H1 (cell line): ENCODE measurements at regions not wholly inside any gene's neighbourhood (a gene's known extent, or its start where the extent isn't known, plus 50 kb on each side); places are given as distances from the start of the nearest gene placed in this dataset.

Experiments used
- CTCF ChIA-PET: fragments of 300-600 bp; sonication (Branson Sonifier 250); formaldehyde crosslinking; loops from one replicate; lab custom pipeline; 2021; ENCODE audit not compliant: partially characterized antibody; lab: Charles Lee
- POLR2A ChIA-PET: fragments of 300-600 bp; sonication (Branson Sonifier 250); formaldehyde crosslinking; loops from one replicate; lab custom pipeline; 2021; ENCODE audit warnings: inconsistent platforms; ENCODE audit not compliant: partially characterized antibody; lab: Charles Lee
- DNase-seq, 2 experiments: peaks; one replicate each; pipeline versions ENCODE4 v3.0.0 to v3.0.0-alpha.2; 2010 to 2022; ENCODE audit warnings: low spot score in 2 of 2, low read depth in 1 of 2, mixed read lengths in 1 of 2
- FAIRE-seq: peaks from 2 replicates; lab custom pipeline; 2011; peaks lifted over from hg19 to GRCh38; lab: Jason Lieb, UNC
- H2AFZ ChIP-seq: 2 replicates; pipeline ENCODE4 v1.8.1; 2012; ENCODE audit warnings: low read length, inconsistent platforms
- H2AK5ac ChIP-seq: 2 replicates; pipeline ENCODE4 v1.6.1; 2013; ENCODE audit warnings: low read depth, low read length
- H2BK120ac ChIP-seq: replicated peaks from 2 replicates; pipeline ENCODE3; 2013; ENCODE audit warnings: low read depth, low read length, inconsistent platforms
- H2BK12ac ChIP-seq: 2 replicates; pipeline ENCODE4 v1.6.1; 2013; ENCODE audit warnings: low read depth, low read length
- H2BK15ac ChIP-seq: 2 replicates; pipeline ENCODE4 v1.6.1; 2013; ENCODE audit warnings: low read length
- H2BK20ac ChIP-seq: 2 replicates; pipeline ENCODE4 v1.6.1; 2013; ENCODE audit warnings: low read length
- H2BK5ac ChIP-seq: 2 replicates; pipeline ENCODE4 v1.6.1; 2013; ENCODE audit warnings: low read depth, low read length
- H3K14ac ChIP-seq: 2 replicates; pipeline ENCODE4 v1.6.1; 2013; ENCODE audit warnings: inconsistent platforms; ENCODE audit not compliant: insufficient read length
- H3K18ac ChIP-seq: 2 replicates; pipeline ENCODE4 v1.6.1; 2013; ENCODE audit warnings: low read length; ENCODE audit errors: extremely low read depth
- H3K23ac ChIP-seq: 2 replicates; pipeline ENCODE4 v1.6.1; 2013; ENCODE audit warnings: inconsistent platforms; ENCODE audit not compliant: insufficient read length
- H3K23me2 ChIP-seq: 2 replicates; pipeline ENCODE4 v1.6.1; 2013; ENCODE audit warnings: low read depth, low read length
- H3K27ac ChIP-seq: 2 replicates; pipeline ENCODE4 v1.6.1; 2011; ENCODE audit warnings: low read depth, low read length, inconsistent platforms
- H3K27me3 ChIP-seq, 4 experiments: replicated peaks in 1 of 4; 1 replicate in 1 of 4; 2 replicates in 3 of 4; pipeline versions ENCODE4 v1.6.1 to v1.8.1; 2011 to 2013; ENCODE audit warnings: low read length in 3 of 4, mild to moderate bottlenecking in 3 of 4, inconsistent platforms in 2 of 4, mixed read lengths in 2 of 4, moderate library complexity in 1 of 4; ENCODE audit not compliant: control insufficient read depth in 3 of 4, insufficient read depth in 3 of 4; ENCODE audit errors: extremely low read depth in 1 of 4
- H3K36me3 ChIP-seq, 4 experiments: 2 replicates each; pipeline versions ENCODE4 v1.6.1 to v1.8.1; 2011 to 2013; ENCODE audit warnings: mild to moderate bottlenecking in 4 of 4, low read length in 3 of 4, moderate library complexity in 2 of 4, control low read depth in 1 of 4, inconsistent platforms in 1 of 4; ENCODE audit not compliant: insufficient read depth in 4 of 4, control insufficient read depth in 2 of 4
- H3K4ac ChIP-seq: replicated peaks from 2 replicates; pipeline ENCODE3; 2013; ENCODE audit warnings: low read length, low read depth, mixed read lengths, inconsistent platforms; ENCODE audit not compliant: insufficient read length
- H3K4me1 ChIP-seq, 4 experiments: replicated peaks in 1 of 4; 1 replicate in 1 of 4; 2 replicates in 3 of 4; pipeline versions ENCODE4 v1.6.1 to v1.8.1; 2011 to 2013; ENCODE audit warnings: low read length in 3 of 4, inconsistent platforms in 2 of 4, mixed read lengths in 1 of 4; ENCODE audit not compliant: insufficient read depth in 4 of 4, control insufficient read depth in 3 of 4
- H3K4me2 ChIP-seq, 2 experiments: 2 replicates each; pipeline versions ENCODE4 v1.6.1 to v1.8.1; 2011 to 2013; ENCODE audit warnings: low read depth in 2 of 2, low read length in 2 of 2, control low read depth in 1 of 2, inconsistent platforms in 1 of 2, mild to moderate bottlenecking in 1 of 2; ENCODE audit not compliant: insufficient read depth in 1 of 2
- H3K4me3 ChIP-seq, 4 experiments: fragments of 200-600, 300-600 bp in 1 of 4; sonication (generic), shearing (Covaris generic), sonication (Bioruptor Twin) in 1 of 4; 2 replicates each; pipeline versions ENCODE4 v1.5.1 to v1.8.1; 2011 to 2016; ENCODE audit warnings: low read length in 4 of 4, low read depth in 3 of 4, control low read depth in 2 of 4, inconsistent platforms in 2 of 4, mild to moderate bottlenecking in 2 of 4, mixed read lengths in 1 of 4, moderate library complexity in 1 of 4; ENCODE audit not compliant: insufficient read depth in 2 of 4; ENCODE audit errors: extremely low read depth in 1 of 4
- H3K56ac ChIP-seq: replicated peaks from 2 replicates; pipeline ENCODE3; 2013; ENCODE audit warnings: low read depth, mild to moderate bottlenecking, mixed read lengths, low read length, inconsistent platforms; ENCODE audit not compliant: insufficient read length
- H3K79me1 ChIP-seq: 2 replicates; pipeline ENCODE4 v1.6.1; 2013; ENCODE audit warnings: low read depth, low read length, control low read depth
- H3K79me2 ChIP-seq, 2 experiments: 2 replicates each; pipeline versions ENCODE4 v1.6.1 to v1.8.1; 2012 to 2013; ENCODE audit warnings: low read length in 2 of 2, mild to moderate bottlenecking in 2 of 2, inconsistent platforms in 1 of 2; ENCODE audit not compliant: insufficient read depth in 2 of 2, control insufficient read depth in 1 of 2
- H3K9ac ChIP-seq, 4 experiments: replicated peaks in 1 of 4; 1 replicate in 1 of 4; 2 replicates in 3 of 4; pipeline versions ENCODE4 v1.6.1 to v1.8.1; 2011 to 2013; ENCODE audit warnings: low read depth in 3 of 4, low read length in 3 of 4, control low read depth in 2 of 4, mild to moderate bottlenecking in 2 of 4, moderate library complexity in 2 of 4, inconsistent platforms in 1 of 4; ENCODE audit errors: extremely low read depth in 1 of 4
- H3K9me3 ChIP-seq, 2 experiments: 2 replicates each; pipeline versions ENCODE4 v1.6.1 to v1.8.1; 2012 to 2013; ENCODE audit warnings: mild to moderate bottlenecking in 2 of 2, moderate library complexity in 2 of 2, control low read depth in 1 of 2, inconsistent platforms in 1 of 2, low read depth in 1 of 2, low read length in 1 of 2, mixed read lengths in 1 of 2; ENCODE audit not compliant: insufficient read depth in 2 of 2
- H4K20me1 ChIP-seq, 2 experiments: replicated peaks in 1 of 2; 2 replicates each; pipeline versions ENCODE3 to v1.8.1; 2011 to 2013; ENCODE audit warnings: inconsistent platforms in 2 of 2, low read length in 2 of 2, mild to moderate bottlenecking in 1 of 2; ENCODE audit not compliant: insufficient read depth in 2 of 2, control insufficient read depth in 1 of 2
- H4K5ac ChIP-seq: 2 replicates; pipeline ENCODE4 v1.6.1; 2013; ENCODE audit warnings: low read length, low read depth, mixed read lengths, inconsistent platforms; ENCODE audit not compliant: insufficient read length
- H4K8ac ChIP-seq: 2 replicates; pipeline ENCODE4 v1.8.0; 2013; ENCODE audit warnings: mild to moderate bottlenecking, moderate library complexity, low read length, inconsistent platforms; ENCODE audit not compliant: insufficient read depth; ENCODE audit errors: extremely low read depth
- H4K91ac ChIP-seq: replicated peaks from 2 replicates; pipeline ENCODE3; 2013; ENCODE audit warnings: low read length, mixed read lengths, inconsistent platforms; ENCODE audit not compliant: insufficient read length
- BRCA1 ChIP-seq: IDR thresholded peaks from 2 replicates; pipeline ENCODE4 v1.6.1; 2012; ENCODE audit warnings: low read depth, low read length, improper control_type of control experiment
- CBX5 ChIP-seq: fragments of 300-800, 300-1000 bp; sonication (generic); IDR thresholded peaks from 2 replicates; pipeline ENCODE4 v1.7.1; 2016; ENCODE audit warnings: antibody characterized with exemption, low read length, low read depth
- CREB1 ChIP-seq: IDR thresholded peaks from 2 replicates; pipeline ENCODE4 v1.6.1; 2012; ENCODE audit warnings: inconsistent platforms
- CTBP2 ChIP-seq: IDR thresholded peaks from 2 replicates; pipeline ENCODE4 v1.7.0; 2011; ENCODE audit warnings: borderline replicate concordance, mild to moderate bottlenecking, moderate library complexity, mixed read lengths, low read length; ENCODE audit not compliant: insufficient read depth, insufficient read length
- GABPA ChIP-seq: IDR thresholded peaks from 2 replicates; pipeline ENCODE4 v1.6.1; 2011; ENCODE audit warnings: mild to moderate bottlenecking, low read length, moderate library complexity, borderline replicate concordance; ENCODE audit not compliant: insufficient read depth
- GTF2F1 ChIP-seq: IDR thresholded peaks from 2 replicates; pipeline ENCODE4 v1.6.1; 2012; ENCODE audit warnings: low read depth, low read length, improper control_type of control experiment, borderline replicate concordance
- KDM4A ChIP-seq: IDR thresholded peaks from one replicate; pipeline ENCODE4 v1.7.1; 2012; ENCODE audit warnings: low read depth, mild to moderate bottlenecking, moderate library complexity, low read length, inconsistent platforms; ENCODE audit not compliant: severe bottlenecking
- MAFK ChIP-seq: IDR thresholded peaks from 2 replicates; pipeline ENCODE4 v1.6.1; 2012; ENCODE audit warnings: low read depth, mild to moderate bottlenecking, improper control_type of control experiment, low read length
- PHF8 ChIP-seq: fragments of 200-600 bp; sonication (generic); conservative IDR thresholded peaks from 2 replicates; pipeline ENCODE4 v1.7.1; 2012; ENCODE audit warnings: low read depth, mild to moderate bottlenecking, inconsistent platforms, low read length, moderate library complexity
- POLR2A ChIP-seq, 2 experiments: IDR thresholded peaks; 1 replicate in 1 of 2; 2 replicates in 1 of 2; pipeline ENCODE4 v1.6.1; 2011; ENCODE audit warnings: low read depth in 2 of 2, low read length in 2 of 2, mild to moderate bottlenecking in 2 of 2; ENCODE audit errors: control extremely low read depth in 1 of 2
- POLR2AphosphoS5 ChIP-seq: IDR thresholded peaks from 2 replicates; pipeline ENCODE4 v1.6.1; 2011; ENCODE audit warnings: low read depth, low read length
- SIX5 ChIP-seq: IDR thresholded peaks from 2 replicates; pipeline ENCODE4 v1.6.1; 2011; ENCODE audit warnings: mild to moderate bottlenecking, low read depth, low read length
- SUZ12 ChIP-seq: fragments of 200-600 bp; sonication (generic); IDR thresholded peaks from 2 replicates; pipeline ENCODE4 v1.6.1; 2012; ENCODE audit warnings: mild to moderate bottlenecking, inconsistent platforms, low read length, moderate library complexity, mixed read lengths
- TEAD4 ChIP-seq: IDR thresholded peaks from 2 replicates; pipeline ENCODE4 v1.6.1; 2012; ENCODE audit warnings: low read depth, low read length, inconsistent platforms, mixed read lengths
- WGBS, 2 experiments: shearing (Covaris generic) in 1 of 2; methylation state at CpG; one replicate each; pipeline versions ENCODE4 v1.1.6 to v1.1.7; 2013 to 2015; ENCODE audit warnings: low lambda C conversion rate in 2 of 2, mixed read lengths in 2 of 2, inconsistent platforms in 1 of 2, low coverage in 1 of 2, missing lambda C conversion rate in 1 of 2; ENCODE audit not compliant: insufficient replicate concordance in 2 of 2, insufficient coverage in 1 of 2, insufficient read length in 1 of 2; ENCODE audit errors: extremely low coverage in 1 of 2, missing lambda C conversion rate in 1 of 2; 5-methylcytosine and 5-hydroxymethylcytosine counted together

DNA sequence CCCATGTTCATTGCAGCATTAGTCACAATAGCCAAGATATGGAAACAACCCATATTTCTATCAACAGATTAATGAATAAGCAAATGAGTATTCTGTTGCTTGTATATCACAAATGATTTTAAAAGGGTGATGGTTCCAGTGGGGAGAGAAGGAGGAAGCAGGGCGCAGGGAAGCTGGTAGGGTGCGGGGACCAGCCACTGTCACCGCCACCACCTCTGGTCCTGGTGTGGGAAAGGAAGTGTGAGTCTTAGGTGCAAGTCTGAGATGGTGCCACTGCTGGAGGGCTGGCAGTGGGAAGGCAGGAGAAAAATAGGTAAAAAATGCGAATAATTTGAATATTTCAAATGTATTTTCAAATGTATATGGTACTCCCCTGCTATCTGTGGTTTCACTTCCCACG, 286.8 kb upstream of the DDX53 start:
- H3K18ac ChIP-seq, result no peak overlapping the region
- POLR2A ChIA-PET, result no interaction called here
- TF ChIP-seq CTBP2 (no peak), POLR2AphosphoS5 (no peak), PHF8 (no peak), SIX5 (no peak), TEAD4 (no peak), CBX5 (no peak), KDM4A (no peak), SUZ12 (no peak), BRCA1 (no peak), CREB1 (no peak), POLR2A (IDR thresholded peaks at IDR 0.05; ENCODE audit: control extremely low read depth in 1 of 2, low read depth in 2 of 2, low read length in 2 of 2) (no peak), GABPA (no peak), GTF2F1 (no peak), MAFK (no peak)

More for the DNA sequence above, 286.8 kb upstream of the DDX53 start:
- no peak overlapping the region for H3K4ac ChIP-seq
- no peak overlapping the region for H4K5ac ChIP-seq
- no peak overlapping the region for H2AK5ac ChIP-seq
- no peaks in the 10 kb centered on the region for H3K27me3 ChIP-seq
- no peaks in the 10 kb centered on the region for H4K20me1 ChIP-seq
- H3K4me3 ChIP-seq, result no peak overlapping the region
- WGBS, 2 experiments, result 83% methylated on average over 5 of the region's 5 CpGs; no CpG with 5 or more reads in 1 of the 2 experiments
- no peak overlapping the region for H2BK5ac ChIP-seq
- H2BK20ac ChIP-seq, result no peak overlapping the region
- H3K27ac ChIP-seq, result no peak overlapping the region
- CTCF ChIA-PET, result no interaction called here
- H3K14ac ChIP-seq, result no peak overlapping the region
- H3K9me3 ChIP-seq, result no peaks in the 10 kb centered on the region
- no peaks in the 10 kb centered on the region for H3K79me1 ChIP-seq
- no peaks in the 10 kb centered on the region for H3K4me1 ChIP-seq
- no peak for FAIRE-seq
- no peak overlapping the region for H2BK15ac ChIP-seq
- no peak overlapping the region for H2AFZ ChIP-seq
- DNase-seq, result no peak
- no peak overlapping the region for H3K9ac ChIP-seq
- H2BK12ac ChIP-seq, result no peak overlapping the region
- no peaks in the 10 kb centered on the region for H3K79me2 ChIP-seq
- no peaks in the 10 kb centered on the region for H3K23me2 ChIP-seq
- no peak overlapping the region for H3K4me2 ChIP-seq
- no peak overlapping the region for H4K8ac ChIP-seq
- H3K56ac ChIP-seq, result no peak overlapping the region
- no peaks in the 10 kb centered on the region for H3K36me3 ChIP-seq
- H3K23ac ChIP-seq, result no peak overlapping the region
- no peak overlapping the region for H4K91ac ChIP-seq
- H2BK120ac ChIP-seq, result no peak overlapping the region
